OCI-LY3 (cell line): ENCODE measurements at regions not wholly inside any gene's neighbourhood (a gene's known extent, or its start where the extent isn't known, plus 50 kb on each side); places are given as distances from the start of the nearest gene placed in this dataset.
"Not testable (repeated sequence)": the region's sequence is repeated elsewhere in the genome, so short reads cannot be mapped to it uniquely, and the experiment has no call there.

Experiments
- H2AFZ ChIP-seq: fragments of 200-600, 300-600 bp; shearing (Covaris generic); 2 replicates; pipeline ENCODE4 v1.6.0; 2014; ENCODE audit warnings: antibody characterized with exemption, low read depth, low read length
- H3K27ac ChIP-seq: fragments of 200-600, 300-600 bp; sonication (generic); 2 replicates; pipeline ENCODE4 v1.5.1; 2014; ENCODE audit warnings: mild to moderate bottlenecking, low read length, moderate library complexity, mixed read lengths
- H3K27me3 ChIP-seq: fragments of 200-600, 300-600 bp; sonication (generic); 2 replicates; pipeline ENCODE4 v1.6.1; 2014; ENCODE audit warnings: low read depth, low read length, mixed read lengths
- H3K36me3 ChIP-seq: fragments of 200-600, 300-600 bp; sonication (generic); replicated peaks from 2 replicates; pipeline ENCODE3; 2014; ENCODE audit warnings: low read depth, low read length, mixed read lengths
- H3K4me1 ChIP-seq: fragments of 300-600, 200-600 bp; sonication (generic); 2 replicates; pipeline ENCODE4 v1.6.1; 2014; ENCODE audit warnings: low read length, mixed read lengths
- H3K4me2 ChIP-seq: fragments of 200-600, 300-600 bp; sonication (generic); 2 replicates; pipeline ENCODE4 v1.6.1; 2014; ENCODE audit warnings: low read length, mixed read lengths
- H3K4me3 ChIP-seq: fragments of 300-600, 200-600 bp; sonication (generic); 2 replicates; pipeline ENCODE4 v1.5.1; 2014; ENCODE audit warnings: antibody characterized with exemption, mild to moderate bottlenecking, low read length, moderate library complexity
- H3K79me2 ChIP-seq: fragments of 300-600, 200-600 bp; shearing (Covaris generic); 2 replicates; pipeline ENCODE4 v1.6.1; 2014; ENCODE audit warnings: mild to moderate bottlenecking, low read length, mixed read lengths
- H3K9ac ChIP-seq: fragments of 300-600, 200-600 bp; shearing (Covaris generic); 2 replicates; pipeline ENCODE4 v1.6.0; 2014; ENCODE audit warnings: mild to moderate bottlenecking, low read length, moderate library complexity
- H3K9me3 ChIP-seq: fragments of 200-600, 300-600 bp; shearing (Covaris generic); 2 replicates; pipeline ENCODE4 v1.6.1; 2014; ENCODE audit warnings: low read length, mixed read lengths; ENCODE audit not compliant: insufficient read depth
- H4K20me1 ChIP-seq: fragments of 200-600, 300-600 bp; sonication (generic); 2 replicates; pipeline ENCODE4 v1.6.1; 2016; ENCODE audit warnings: low read length, mixed read lengths; ENCODE audit not compliant: insufficient read depth
- EZH2phosphoT487 ChIP-seq: fragments of 200-600 bp; shearing (Covaris generic); IDR thresholded peaks from 2 replicates; pipeline ENCODE4 v1.6.1; 2018; ENCODE audit warnings: antibody characterized with exemption, mixed run types, low read depth
- TF ChIP-seq, protein P1 (sequence below): fragments of 200-600, 300-600 bp; sonication (generic); IDR thresholded peaks from 2 replicates; pipeline ENCODE4 v1.5.1; 2014; ENCODE audit warnings: antibody characterized with exemption, low read length, low read depth

DNA sequence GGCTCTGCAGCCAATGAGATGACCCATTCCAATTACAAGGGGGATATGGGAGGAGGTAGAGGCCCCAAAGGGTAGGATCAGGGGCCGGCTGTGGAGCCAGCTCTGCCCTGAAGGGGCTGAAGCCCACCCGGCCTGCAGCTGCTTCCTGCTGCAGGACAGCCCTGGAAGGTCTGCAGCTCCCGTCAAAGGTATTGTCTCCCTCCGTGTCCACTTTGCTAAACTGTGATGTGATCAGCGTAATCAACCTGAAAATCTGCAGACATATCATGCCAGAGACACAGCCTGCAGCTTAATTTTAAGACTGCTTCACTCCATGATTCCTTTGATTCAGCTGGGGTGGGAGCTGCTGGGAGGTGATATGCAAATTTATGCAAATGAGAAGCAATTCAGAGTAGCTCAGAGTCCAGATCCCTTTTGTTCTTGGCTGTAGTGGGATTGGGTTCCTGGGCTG is 90.7 kb downstream of the GADD45G start:
- Histone ChIP-seq H3K4me2 (no peak overlapping the region), H3K9ac (no peak overlapping the region), H2AFZ (no peak overlapping the region), H3K9me3 (no peaks in the 10 kb centered on the region), H3K4me1 (peaks cover 18% of the 10 kb centered on the region), H3K79me2 (no peaks in the 10 kb centered on the region), H3K27me3 (peaks cover 5% of the 10 kb centered on the region; the same call in 1 of the 2 replicates), H3K36me3 (no peaks in the 10 kb centered on the region), H3K27ac (no peak overlapping the region), H3K4me3 (no peak overlapping the region), H4K20me1 (no peaks in the 10 kb centered on the region)
- no peak for TF ChIP-seq EZH2phosphoT487
- TF ChIP-seq, protein P1, sequence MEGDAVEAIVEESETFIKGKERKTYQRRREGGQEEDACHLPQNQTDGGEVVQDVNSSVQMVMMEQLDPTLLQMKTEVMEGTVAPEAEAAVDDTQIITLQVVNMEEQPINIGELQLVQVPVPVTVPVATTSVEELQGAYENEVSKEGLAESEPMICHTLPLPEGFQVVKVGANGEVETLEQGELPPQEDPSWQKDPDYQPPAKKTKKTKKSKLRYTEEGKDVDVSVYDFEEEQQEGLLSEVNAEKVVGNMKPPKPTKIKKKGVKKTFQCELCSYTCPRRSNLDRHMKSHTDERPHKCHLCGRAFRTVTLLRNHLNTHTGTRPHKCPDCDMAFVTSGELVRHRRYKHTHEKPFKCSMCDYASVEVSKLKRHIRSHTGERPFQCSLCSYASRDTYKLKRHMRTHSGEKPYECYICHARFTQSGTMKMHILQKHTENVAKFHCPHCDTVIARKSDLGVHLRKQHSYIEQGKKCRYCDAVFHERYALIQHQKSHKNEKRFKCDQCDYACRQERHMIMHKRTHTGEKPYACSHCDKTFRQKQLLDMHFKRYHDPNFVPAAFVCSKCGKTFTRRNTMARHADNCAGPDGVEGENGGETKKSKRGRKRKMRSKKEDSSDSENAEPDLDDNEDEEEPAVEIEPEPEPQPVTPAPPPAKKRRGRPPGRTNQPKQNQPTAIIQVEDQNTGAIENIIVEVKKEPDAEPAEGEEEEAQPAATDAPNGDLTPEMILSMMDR: no peak

DNA sequence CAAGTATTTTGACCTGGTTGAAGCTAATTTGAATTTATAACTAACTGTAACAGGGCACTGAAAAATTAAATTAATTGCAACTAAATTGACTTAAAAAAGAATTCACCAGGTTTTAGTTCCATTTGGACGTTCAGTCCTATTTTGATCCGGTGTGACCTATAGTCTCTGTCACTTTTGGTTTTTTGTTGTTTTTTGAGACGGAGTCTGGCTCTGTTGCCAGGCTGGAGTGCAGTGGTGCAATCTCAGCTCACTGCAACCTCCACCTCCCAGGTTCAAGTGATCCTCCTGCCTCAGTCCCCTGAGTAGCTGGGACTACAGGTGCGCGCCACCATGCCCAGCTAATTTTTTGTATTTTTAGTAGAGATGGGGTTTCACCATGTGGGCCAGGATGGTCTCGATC is 91.2 kb downstream of the GADD45G start:
- peaks cover 17% of the 10 kb centered on the region for H3K4me1 ChIP-seq
- H3K36me3 ChIP-seq, H2AFZ ChIP-seq, H3K4me3 ChIP-seq, H3K27me3 ChIP-seq, H3K79me2 ChIP-seq, H3K4me2 ChIP-seq, H3K9me3 ChIP-seq, H3K27ac ChIP-seq, H3K9ac ChIP-seq, H4K20me1 ChIP-seq: not testable (repeated sequence)

DNA sequence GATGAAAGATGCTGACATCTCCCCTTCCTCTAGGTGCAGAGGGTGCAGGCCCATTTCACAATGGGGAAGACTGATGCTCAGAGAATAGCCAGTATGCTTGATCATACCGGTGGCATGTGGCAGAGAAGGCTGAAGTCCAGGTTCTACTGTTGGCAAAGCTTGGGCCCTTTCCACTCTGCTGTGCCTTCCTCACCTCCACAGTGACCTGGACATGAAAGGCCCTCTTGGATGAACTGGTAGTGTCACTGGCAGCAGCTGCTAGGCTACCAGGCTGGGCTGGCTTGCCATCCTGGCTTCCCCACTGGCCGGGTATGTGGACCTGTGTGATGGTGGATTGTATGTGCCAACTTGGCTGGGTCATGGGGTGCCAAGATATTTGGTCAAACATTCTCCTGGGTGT is 92.0 kb downstream of the GADD45G start:
- no peaks in the 10 kb centered on the region for H3K79me2 ChIP-seq
- no peak overlapping the region for H3K27ac ChIP-seq
- no peaks in the 10 kb centered on the region for H3K9me3 ChIP-seq
- no peaks in the 10 kb centered on the region for H4K20me1 ChIP-seq
- peaks cover 5% of the 10 kb centered on the region; the same call in 1 of the 2 replicates for H3K27me3 ChIP-seq
- TF ChIP-seq, protein P1: no peak
- TF ChIP-seq EZH2phosphoT487: no peak
- peaks cover 18% of the 10 kb centered on the region for H3K4me1 ChIP-seq
- no peak overlapping the region for H3K4me3 ChIP-seq
- no peaks in the 10 kb centered on the region for H3K36me3 ChIP-seq
- no peak overlapping the region for H2AFZ ChIP-seq
- no peak overlapping the region for H3K9ac ChIP-seq
- H3K4me2 ChIP-seq: no peak overlapping the region

DNA sequence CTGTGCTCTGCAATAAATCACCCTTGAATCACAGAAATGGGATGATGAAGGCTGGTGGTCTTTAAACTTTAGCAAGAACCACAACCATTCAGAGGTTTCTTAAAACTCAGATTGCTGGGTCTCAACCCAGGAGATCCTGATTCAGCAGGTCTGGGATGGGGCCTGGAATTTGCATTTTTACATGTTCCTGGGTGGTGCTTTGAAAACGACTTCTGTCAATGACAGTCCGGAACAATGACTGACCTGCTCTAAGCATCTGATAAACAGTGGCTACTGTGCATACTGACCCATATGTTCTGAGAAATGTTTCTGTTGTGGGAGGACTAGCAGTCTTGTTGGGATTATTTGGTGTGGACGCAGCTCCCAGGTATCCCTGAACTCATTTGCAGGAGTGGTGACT is 92.7 kb downstream of the GADD45G start:
- Histone ChIP-seq H3K79me2 (no peaks in the 10 kb centered on the region), H4K20me1 (no peaks in the 10 kb centered on the region), H3K4me1 (peaks cover 15% of the 10 kb centered on the region), H3K9me3 (no peaks in the 10 kb centered on the region), H3K36me3 (no peaks in the 10 kb centered on the region), H3K4me2 (no peak overlapping the region), H2AFZ (no peak overlapping the region), H3K4me3 (no peak overlapping the region), H3K27me3 (peaks cover 5% of the 10 kb centered on the region; the same call in 1 of the 2 replicates), H3K9ac (no peak overlapping the region), H3K27ac (no peak overlapping the region)
- TF ChIP-seq, protein P1: no peak
- no peak for TF ChIP-seq EZH2phosphoT487
